Thyroid gland (tissue), 4 donors: ENCODE measurements at regions not wholly inside any gene's neighbourhood (a gene's known extent, or its start where the extent isn't known, plus 50 kb on each side); places are given as distances from the start of the nearest gene placed in this dataset.

Experiments
- DNase-seq, 2 donors: peaks; one replicate each; pipeline ENCODE4 v3.0.0-alpha.2; 2019
- H3K27ac ChIP-seq, 3 donors: fragments of 200-600 bp; sonication (generic); 1 replicate in 2 of 3; 2 replicates in 1 of 3; pipeline ENCODE4 v1.5.1; 2016 to 2019; ENCODE audit warnings: mild to moderate bottlenecking in 1 of 3, moderate library complexity in 1 of 3
- H3K27me3 ChIP-seq: fragments of 200-600 bp; sonication (generic); one replicate; pipeline ENCODE4 v1.5.1; 2019
- H3K36me3 ChIP-seq, 2 donors: fragments of 200-600 bp; sonication (generic); one replicate each; pipeline ENCODE4 v1.5.1; 2016 to 2019
- H3K4me1 ChIP-seq, 2 donors: fragments of 200-600 bp; sonication (generic); one replicate each; pipeline ENCODE4 v1.5.1; 2017 to 2019
- H3K4me3 ChIP-seq, 3 donors: fragments of 200-600 bp; sonication (generic); replicated peaks in 1 of 3; 1 replicate in 2 of 3; 2 replicates in 1 of 3; pipeline ENCODE4 v1.5.1; 2016; ENCODE audit warnings: mild to moderate bottlenecking in 1 of 3
- H3K9me3 ChIP-seq: fragments of 200-600 bp; sonication (generic); one replicate; pipeline ENCODE4 v1.5.1; 2017
- CTCF ChIP-seq, 6 experiments: fragments of 200-600 bp in 3 of 6; fragments of 450-650 bp in 3 of 6; sonication (generic) in 3 of 6; IDR thresholded peaks; one replicate each; pipeline ENCODE4 v1.5.1; 2016 to 2019; ENCODE audit warnings: antibody characterized with exemption in 6 of 6, mild to moderate bottlenecking in 2 of 6, inconsistent platforms in 1 of 6, moderate library complexity in 1 of 6
- POLR2A ChIP-seq, 2 donors: fragments of 450-650 bp; IDR thresholded peaks; one replicate each; pipeline ENCODE4 v1.6.1; 2017; ENCODE audit warnings: antibody characterized with exemption in 2 of 2, mild to moderate bottlenecking in 2 of 2, moderate library complexity in 1 of 2
- WGBS, 2 donors: methylation state at CpG; one replicate each; pipeline ENCODE4 v1.1.5; 2017; 5-methylcytosine and 5-hydroxymethylcytosine counted together
- intact Hi-C: fragments of 100-400 bp; cut with DNase I; formaldehyde crosslinking; loops from one replicate; pipeline ENCODE4 v1.15.1; 2023

GRCh38 chr20:51280047-51280446, 257.1 kb upstream of the KCNG1 start:
- DNase-seq: no peak
- WGBS, 2 donors: 85 to 90% methylated on average over 6 of the region's 6 CpGs
- Histone ChIP-seq H3K4me3 (no peak overlapping the region), H3K9me3 (no peaks in the 10 kb centered on the region), H3K27me3 (no peaks in the 10 kb centered on the region), H3K27ac (no peak overlapping the region), H3K36me3 (no peaks in the 10 kb centered on the region), H3K4me1 (no peaks in the 10 kb centered on the region)
- no peak for TF ChIP-seq POLR2A (IDR thresholded peaks at IDR 0.05)
- no peak for TF ChIP-seq CTCF (IDR thresholded peaks at IDR 0.05)
- intact Hi-C loops: no loop called here

- TF ChIP-seq CTCF (IDR thresholded peaks at IDR 0.05): no peak
- no peak for TF ChIP-seq POLR2A (IDR thresholded peaks at IDR 0.05)
- Histone ChIP-seq H3K27me3 (no peaks in the 10 kb centered on the region), H3K36me3 (no peaks in the 10 kb centered on the region), H3K27ac (no peak overlapping the region), H3K9me3 (no peaks in the 10 kb centered on the region), H3K4me3 (no peak overlapping the region), H3K4me1 (no peaks in the 10 kb centered on the region)
- WGBS, 2 donors: 90 to 91% methylated on average over 4 of the region's 4 CpGs
- intact Hi-C loops: no loop called here
- DNase-seq: no peak
Measured at GRCh38 chr20:51277961-51278360, 255.1 kb upstream of the KCNG1 start.

- no peaks in the 10 kb centered on the region for H3K9me3 ChIP-seq
- no peaks in the 10 kb centered on the region for H3K27me3 ChIP-seq
Measured at GRCh38 chr20:51276296-51276695, 253.4 kb upstream of the KCNG1 start.

GRCh38 chr20:51275826-51276225, 252.9 kb upstream of the KCNG1 start:
- Histone ChIP-seq H3K36me3 (no peaks in the 10 kb centered on the region), H3K27ac (no peak overlapping the region), H3K4me1 (no peaks in the 10 kb centered on the region), H3K27me3 (no peaks in the 10 kb centered on the region), H3K4me3 (no peak overlapping the region), H3K9me3 (no peaks in the 10 kb centered on the region)
- TF ChIP-seq POLR2A (IDR thresholded peaks at IDR 0.05) (no peak), CTCF (IDR thresholded peaks at IDR 0.05) (no peak)
- 50 to 55% methylated on average over 14 of the region's 14 CpGs for WGBS, 2 donors
- intact Hi-C loops: no loop called here
- no peak for DNase-seq

More at GRCh38 chr20:51276296-51276695, 253.4 kb upstream of the KCNG1 start:
- TF ChIP-seq CTCF (IDR thresholded peaks at IDR 0.05) (no peak), POLR2A (IDR thresholded peaks at IDR 0.05) (no peak)
- H3K4me1 ChIP-seq: no peaks in the 10 kb centered on the region
- intact Hi-C loops: no loop called here
- no peak overlapping the region for H3K27ac ChIP-seq
- DNase-seq: no peak
- H3K4me3 ChIP-seq: no peak overlapping the region
- WGBS, 2 donors: 34% methylated on average over 9 of the region's 9 CpGs
- no peaks in the 10 kb centered on the region for H3K36me3 ChIP-seq

GRCh38 chr20:51275181-51275580, 252.3 kb upstream of the KCNG1 start:
- TF ChIP-seq CTCF (IDR thresholded peaks at IDR 0.05) (no peak), POLR2A (IDR thresholded peaks at IDR 0.05) (no peak)

More at GRCh38 chr20:51275181-51275580, 252.3 kb upstream of the KCNG1 start:
- 59 to 67% methylated on average over 5 of the region's 5 CpGs for WGBS, 2 donors
- DNase-seq: no peak
- no peak overlapping the region for H3K4me3 ChIP-seq
- intact Hi-C loops: no loop called here
- H3K27me3 ChIP-seq: no peaks in the 10 kb centered on the region
- no peak overlapping the region for H3K27ac ChIP-seq
- H3K9me3 ChIP-seq: no peaks in the 10 kb centered on the region
- H3K36me3 ChIP-seq: no peaks in the 10 kb centered on the region
- H3K4me1 ChIP-seq: no peaks in the 10 kb centered on the region
